Hepatocyte (in vitro differentiated cells): ENCODE measurements at regions not wholly inside any gene's neighbourhood (a gene's known extent, or its start where the extent isn't known, plus 50 kb on each side); places are given as distances from the start of the nearest gene placed in this dataset.
"Not testable (repeated sequence)": the region's sequence is repeated elsewhere in the genome, so short reads cannot be mapped to it uniquely, and the experiment has no call there.

Source experiments
- DNase-seq: peaks from one replicate; pipeline ENCODE4 v3.0.0-alpha.2; 2016; ENCODE audit warnings: low spot score
- H2AFZ ChIP-seq: fragments of 200-600 bp; sonication (generic); 2 replicates; pipeline ENCODE4 v1.6.0; 2016; ENCODE audit warnings: antibody characterized with exemption, mild to moderate bottlenecking
- H3K27ac ChIP-seq: fragments of 200-600 bp; sonication (generic); 2 replicates; pipeline ENCODE4 v1.5.1; 2016; ENCODE audit warnings: mild to moderate bottlenecking
- H3K27me3 ChIP-seq: fragments of 200-600 bp; sonication (generic); 2 replicates; pipeline ENCODE4 v1.6.1; 2016
- H3K36me3 ChIP-seq: fragments of 200-600 bp; sonication (generic); replicated peaks from 2 replicates; pipeline ENCODE4 v1.5.1; 2016; ENCODE audit warnings: low read depth; ENCODE audit not compliant: insufficient read depth
- H3K4me1 ChIP-seq: fragments of 200-600 bp; sonication (generic); 2 replicates; pipeline ENCODE4 v1.5.1; 2016; ENCODE audit warnings: mild to moderate bottlenecking, moderate library complexity; ENCODE audit not compliant: insufficient read depth
- H3K4me2 ChIP-seq: fragments of 200-600 bp; sonication (generic); 2 replicates; pipeline ENCODE4 v1.6.0; 2016
- H3K4me3 ChIP-seq: fragments of 200-600 bp; sonication (generic); 2 replicates; pipeline ENCODE4 v1.5.1; 2016; ENCODE audit warnings: mild to moderate bottlenecking
- H3K79me2 ChIP-seq: fragments of 200-600 bp; sonication (generic); 2 replicates; pipeline ENCODE4 v1.6.0; 2017; ENCODE audit warnings: mild to moderate bottlenecking
- H3K9me2 ChIP-seq: fragments of 200-600 bp; sonication (generic); replicated peaks from 2 replicates; pipeline ENCODE4 v1.6.0; 2017; ENCODE audit warnings: mild to moderate bottlenecking; ENCODE audit not compliant: insufficient read depth
- H3K9me3 ChIP-seq: fragments of 200-600 bp; sonication (generic); 2 replicates; pipeline ENCODE4 v1.5.1; 2016; ENCODE audit warnings: low read depth, mild to moderate bottlenecking
- H4K20me1 ChIP-seq: fragments of 200-600 bp; sonication (generic); 2 replicates; pipeline ENCODE4 v1.6.0; 2016; ENCODE audit warnings: mild to moderate bottlenecking; ENCODE audit not compliant: insufficient read depth, poor library complexity, severe bottlenecking
- WGBS: methylation state at CpG from one replicate; pipeline ENCODE4 v1.1.6; 2016; ENCODE audit warnings: low lambda C conversion rate; ENCODE audit errors: missing lambda C conversion rate; 5-methylcytosine and 5-hydroxymethylcytosine counted together
- TF ChIP-seq, protein P1 (sequence below): fragments of 200-600 bp; sonication (generic); IDR thresholded peaks from 2 replicates; pipeline ENCODE4 v1.5.1; 2016; ENCODE audit warnings: antibody characterized with exemption, mild to moderate bottlenecking; ENCODE audit not compliant: poor library complexity

DNA sequence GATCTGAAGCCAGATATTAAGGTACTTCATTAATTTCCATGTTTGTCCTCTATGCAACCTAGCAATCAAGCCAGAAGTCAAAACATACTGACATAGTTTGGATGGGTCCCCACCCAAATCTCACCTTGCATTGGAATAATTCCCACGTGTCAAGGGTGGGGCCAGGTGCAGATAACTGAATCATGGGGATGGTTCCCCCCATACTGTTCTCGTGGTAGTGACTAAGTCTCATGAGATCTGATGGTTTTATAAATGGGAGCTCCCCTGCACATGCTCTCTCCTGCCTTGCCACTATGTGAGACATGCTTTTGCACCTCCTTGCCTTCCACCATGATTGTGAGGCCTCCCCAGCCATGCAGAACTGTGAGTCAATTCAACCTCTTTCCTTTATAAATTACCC, 143.9 kb upstream of the C1QTNF3 start:
- WGBS = 95% methylated on average over 2 of the region's 2 CpGs
- not testable (repeated sequence) for H3K4me1 ChIP-seq, H3K27ac ChIP-seq, H3K4me3 ChIP-seq, H3K4me2 ChIP-seq, H3K9me2 ChIP-seq, H3K79me2 ChIP-seq, H2AFZ ChIP-seq, H3K9me3 ChIP-seq, H3K27me3 ChIP-seq, H3K36me3 ChIP-seq, H4K20me1 ChIP-seq, DNase-seq

DNA sequence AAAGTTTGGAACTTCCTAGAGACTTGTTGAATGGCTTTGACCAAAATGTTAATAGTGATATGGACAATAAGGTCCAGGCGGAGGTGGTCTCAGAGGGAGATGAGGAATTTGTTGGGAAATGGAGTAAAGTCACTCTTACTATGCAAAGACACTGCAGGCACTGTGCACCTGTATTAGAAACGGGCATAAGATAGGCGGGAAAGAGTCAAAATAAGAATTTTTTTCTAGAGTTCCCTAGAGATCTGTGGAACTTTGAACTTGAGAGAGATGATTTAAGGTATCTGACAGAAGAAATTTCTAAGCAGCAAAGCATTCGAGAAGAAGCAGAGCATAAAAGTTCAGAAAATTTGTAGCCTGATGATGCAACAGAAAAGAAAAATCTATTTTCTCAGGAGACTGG, 144.4 kb upstream of the C1QTNF3 start:
- WGBS = 96% methylated on average over 4 of the region's 4 CpGs
- H3K4me2 ChIP-seq, H3K27ac ChIP-seq, H3K9me2 ChIP-seq, H4K20me1 ChIP-seq, H2AFZ ChIP-seq, H3K9me3 ChIP-seq, H3K27me3 ChIP-seq, H3K4me3 ChIP-seq, H3K79me2 ChIP-seq, H3K4me1 ChIP-seq, DNase-seq, H3K36me3 ChIP-seq: not testable (repeated sequence)

DNA sequence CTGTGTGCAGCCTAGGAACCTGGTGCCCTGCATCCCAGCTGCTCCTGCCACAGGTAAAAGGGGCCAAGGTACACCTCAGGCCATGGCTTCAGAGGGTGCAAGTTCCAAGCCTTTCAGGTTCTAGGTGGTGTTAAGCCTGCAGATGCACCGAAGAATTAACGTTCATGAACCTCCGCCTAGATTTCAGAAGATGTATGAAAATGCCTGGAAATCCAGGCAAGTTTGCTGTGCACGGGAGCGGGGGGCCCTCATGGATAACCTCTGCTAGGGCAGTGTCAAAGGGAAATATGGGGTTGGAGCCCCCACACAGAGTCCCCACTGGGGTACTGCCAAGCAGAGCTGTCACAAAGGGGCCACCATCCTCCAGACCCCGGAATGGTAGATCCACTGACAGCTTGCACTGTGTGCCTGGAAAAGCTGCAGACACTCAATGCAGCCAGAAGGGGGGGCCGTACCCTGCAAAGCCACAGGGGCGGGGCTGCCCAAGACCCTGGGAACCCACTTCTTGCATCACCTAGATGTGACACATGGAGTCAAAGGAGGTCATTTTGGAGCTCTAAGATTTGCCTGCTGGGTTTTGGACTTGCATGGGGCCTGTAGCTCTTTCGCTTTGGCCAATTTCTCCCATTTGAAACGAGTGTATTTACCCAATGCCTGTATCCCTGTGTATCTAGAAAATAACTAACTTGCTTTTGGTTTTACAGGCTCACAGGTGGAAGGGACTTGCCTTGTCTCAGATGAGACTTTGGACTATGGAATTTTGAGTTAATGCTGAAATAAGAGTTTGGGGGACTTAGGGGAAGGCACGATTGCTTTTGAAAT, 145.2 kb upstream of the C1QTNF3 start:
- H3K4me1 ChIP-seq, H3K79me2 ChIP-seq, H3K27me3 ChIP-seq, H4K20me1 ChIP-seq, H3K27ac ChIP-seq, H3K4me2 ChIP-seq, H3K36me3 ChIP-seq, H3K9me2 ChIP-seq, H2AFZ ChIP-seq, H3K4me3 ChIP-seq, H3K9me3 ChIP-seq: not testable (repeated sequence)
- DNase-seq = peak; percentile 60
- 93% methylated on average over 10 of the region's 11 CpGs for WGBS
- TF ChIP-seq, protein P1, sequence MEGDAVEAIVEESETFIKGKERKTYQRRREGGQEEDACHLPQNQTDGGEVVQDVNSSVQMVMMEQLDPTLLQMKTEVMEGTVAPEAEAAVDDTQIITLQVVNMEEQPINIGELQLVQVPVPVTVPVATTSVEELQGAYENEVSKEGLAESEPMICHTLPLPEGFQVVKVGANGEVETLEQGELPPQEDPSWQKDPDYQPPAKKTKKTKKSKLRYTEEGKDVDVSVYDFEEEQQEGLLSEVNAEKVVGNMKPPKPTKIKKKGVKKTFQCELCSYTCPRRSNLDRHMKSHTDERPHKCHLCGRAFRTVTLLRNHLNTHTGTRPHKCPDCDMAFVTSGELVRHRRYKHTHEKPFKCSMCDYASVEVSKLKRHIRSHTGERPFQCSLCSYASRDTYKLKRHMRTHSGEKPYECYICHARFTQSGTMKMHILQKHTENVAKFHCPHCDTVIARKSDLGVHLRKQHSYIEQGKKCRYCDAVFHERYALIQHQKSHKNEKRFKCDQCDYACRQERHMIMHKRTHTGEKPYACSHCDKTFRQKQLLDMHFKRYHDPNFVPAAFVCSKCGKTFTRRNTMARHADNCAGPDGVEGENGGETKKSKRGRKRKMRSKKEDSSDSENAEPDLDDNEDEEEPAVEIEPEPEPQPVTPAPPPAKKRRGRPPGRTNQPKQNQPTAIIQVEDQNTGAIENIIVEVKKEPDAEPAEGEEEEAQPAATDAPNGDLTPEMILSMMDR = peak; percentile 41

DNA sequence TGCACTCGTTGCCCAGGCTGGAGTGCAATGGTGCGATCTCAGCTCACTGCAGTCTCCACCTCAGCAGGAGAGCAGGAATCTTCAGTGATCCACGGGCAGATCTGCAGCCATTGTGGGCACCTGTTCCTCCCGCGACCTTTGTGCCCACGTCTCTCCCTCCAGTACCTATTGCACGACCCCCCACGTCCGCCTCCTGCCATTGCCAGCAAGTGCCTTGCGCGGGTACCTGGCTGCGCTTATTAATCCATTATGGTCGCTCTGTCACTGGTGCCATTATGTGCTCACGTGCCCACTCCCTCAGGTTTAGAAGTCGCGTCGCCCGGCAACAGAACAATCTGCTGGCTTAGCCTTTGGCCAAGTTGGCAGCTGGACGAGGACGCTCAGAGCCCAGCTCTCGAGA, 146.2 kb upstream of the C1QTNF3 start:
- not testable (repeated sequence) for H4K20me1 ChIP-seq, H3K9me2 ChIP-seq
- WGBS = 96% methylated on average over 21 of the region's 21 CpGs

DNA sequence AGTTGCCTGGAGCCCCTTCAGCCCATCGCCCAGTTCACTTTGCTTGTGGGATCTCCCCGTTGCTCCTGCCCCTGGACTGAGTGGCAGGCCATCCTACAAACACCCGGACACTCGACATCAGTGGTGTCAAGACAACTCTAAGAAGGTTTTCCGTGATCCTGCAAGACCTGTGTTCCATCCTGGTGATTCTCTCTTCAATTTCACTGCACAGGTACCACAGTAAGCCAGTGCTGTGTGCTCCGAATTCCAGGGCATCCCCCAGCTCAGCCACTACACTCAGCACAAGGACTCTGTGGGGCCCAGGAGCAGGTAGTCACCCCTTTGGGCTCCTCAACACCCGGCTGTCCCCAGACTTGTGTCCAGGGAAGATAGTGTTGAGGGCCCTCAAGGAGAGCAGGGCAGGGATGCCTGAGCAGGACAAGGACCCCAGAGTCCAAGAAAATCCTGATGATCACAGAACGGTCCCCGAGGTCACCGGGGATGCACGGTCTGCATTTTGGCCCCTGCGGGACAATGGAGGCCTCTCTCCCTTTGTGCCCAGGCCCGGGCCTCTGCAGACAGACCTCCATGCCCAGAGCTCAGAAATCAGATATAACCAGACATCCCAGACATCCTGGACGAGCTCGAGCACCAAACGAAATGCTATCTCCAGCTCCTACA, 146.9 kb upstream of the C1QTNF3 start:
- 97% methylated on average over 16 of the region's 16 CpGs for WGBS
- not testable (repeated sequence) for H3K9me3 ChIP-seq, H3K9me2 ChIP-seq, H4K20me1 ChIP-seq, H3K4me3 ChIP-seq, H3K4me1 ChIP-seq, H3K4me2 ChIP-seq, H3K27me3 ChIP-seq, H3K36me3 ChIP-seq, H3K27ac ChIP-seq, H2AFZ ChIP-seq, H3K79me2 ChIP-seq
- DNase-seq = peak; percentile 10

More for the DNA sequence above, 146.2 kb upstream of the C1QTNF3 start:
- H3K4me1 ChIP-seq, H3K4me2 ChIP-seq, H3K27ac ChIP-seq, DNase-seq, H2AFZ ChIP-seq, H3K79me2 ChIP-seq, H3K9me3 ChIP-seq, H3K27me3 ChIP-seq, H3K36me3 ChIP-seq, H3K4me3 ChIP-seq: not testable (repeated sequence)

DNA sequence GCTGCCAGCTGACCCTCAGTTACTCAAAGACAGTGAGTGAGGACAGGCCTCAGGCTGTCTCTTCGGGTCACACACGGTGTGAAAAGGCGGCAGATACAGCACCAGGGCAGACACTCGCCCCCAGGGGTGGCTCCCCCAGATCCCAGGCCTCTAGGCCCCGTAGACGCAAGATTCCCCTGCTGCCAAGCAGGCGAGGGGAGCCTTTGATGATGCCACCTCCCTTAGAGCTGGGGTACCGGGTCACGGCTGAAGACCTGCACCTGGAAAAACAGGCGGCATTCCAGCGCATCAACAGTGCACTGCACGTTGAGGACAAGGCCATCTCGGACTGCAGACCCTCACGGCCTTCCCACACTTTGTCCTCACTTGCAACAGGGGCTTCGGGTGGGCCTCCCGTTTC, 147.5 kb upstream of the C1QTNF3 start:
- H3K27me3 ChIP-seq, H3K9me3 ChIP-seq, H3K36me3 ChIP-seq, H3K9me2 ChIP-seq, H3K79me2 ChIP-seq, H4K20me1 ChIP-seq, H2AFZ ChIP-seq, H3K27ac ChIP-seq, H3K4me2 ChIP-seq, H3K4me3 ChIP-seq, H3K4me1 ChIP-seq: not testable (repeated sequence)
- DNase-seq = peak; percentile 19
- 97% methylated on average over 16 of the region's 16 CpGs for WGBS

DNA sequence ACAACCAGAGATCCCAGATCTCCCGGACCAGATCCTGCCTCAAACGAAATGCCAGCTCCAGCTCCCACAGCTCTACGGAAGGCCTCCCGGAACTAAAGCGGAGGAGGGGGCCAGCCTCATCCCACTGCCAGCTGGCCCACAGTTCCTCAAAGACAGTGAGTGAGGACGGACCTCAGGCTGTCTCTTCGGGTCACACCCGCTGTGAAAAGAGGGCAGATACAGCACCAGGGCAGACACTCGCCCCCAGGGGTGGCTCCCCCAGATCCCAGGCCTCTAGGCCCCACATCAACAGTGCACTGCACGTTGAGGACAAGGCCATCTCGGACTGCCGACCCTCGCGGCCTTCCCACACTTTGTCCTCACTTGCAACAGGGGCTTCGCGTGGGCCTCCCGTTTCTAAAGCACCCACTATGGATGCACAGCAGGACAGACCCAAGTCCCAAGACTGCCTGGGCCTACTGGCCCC, 148.3 kb upstream of the C1QTNF3 start:
- not testable (repeated sequence) for H3K4me1 ChIP-seq, H3K27ac ChIP-seq, H3K9me2 ChIP-seq, H3K27me3 ChIP-seq, H3K79me2 ChIP-seq, H4K20me1 ChIP-seq, H3K9me3 ChIP-seq, H3K4me3 ChIP-seq, H3K36me3 ChIP-seq, H3K4me2 ChIP-seq, H2AFZ ChIP-seq
- 93% methylated on average over 17 of the region's 17 CpGs for WGBS
- DNase-seq = peak; percentile 14

DNA sequence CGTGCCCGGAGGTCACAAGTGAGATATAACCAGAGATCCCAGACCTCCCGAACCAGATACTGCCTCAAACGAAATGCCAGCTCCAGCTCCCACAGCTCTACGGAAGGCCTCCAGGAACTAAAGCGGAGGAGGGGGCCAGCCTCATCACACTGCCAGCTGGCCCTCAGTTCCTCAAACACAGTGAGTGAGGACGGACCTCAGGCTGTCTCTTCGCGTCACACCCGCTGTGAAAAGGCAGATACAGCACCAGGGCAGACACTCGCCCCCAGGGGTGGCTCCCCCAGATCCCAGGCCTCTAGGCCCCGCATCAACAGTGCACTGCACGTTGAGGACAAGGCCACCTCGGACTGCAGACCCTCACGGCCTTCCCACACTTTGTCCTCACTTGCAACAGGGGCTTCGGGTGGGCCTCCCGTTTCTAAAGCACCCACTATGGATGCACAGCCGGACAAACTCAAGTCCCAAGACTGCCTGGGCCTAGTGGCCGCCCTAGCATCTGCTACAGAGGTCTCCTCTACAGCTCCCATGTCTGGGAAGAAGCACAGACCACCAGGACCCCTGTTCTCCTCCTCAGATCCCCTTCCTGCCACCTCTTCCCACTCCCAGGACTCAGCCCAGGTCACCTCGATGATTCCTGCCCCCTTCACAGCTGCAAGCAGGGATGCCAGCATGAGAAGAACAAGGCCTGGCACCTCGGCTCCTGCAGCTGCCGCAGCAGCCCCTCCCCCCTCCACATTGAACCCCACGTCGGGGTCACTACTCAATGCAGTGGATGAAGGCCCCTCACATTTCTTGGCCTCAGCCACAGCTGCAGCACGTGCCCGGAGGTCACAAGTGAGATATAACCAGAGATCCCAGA, 149.3 kb upstream of the C1QTNF3 start:
- WGBS = 91% methylated on average over 26 of the region's 26 CpGs
- H3K27ac ChIP-seq, H3K27me3 ChIP-seq, H3K4me1 ChIP-seq, H2AFZ ChIP-seq, H3K9me3 ChIP-seq, H3K79me2 ChIP-seq, H3K9me2 ChIP-seq, H4K20me1 ChIP-seq, H3K4me3 ChIP-seq, H3K36me3 ChIP-seq, H3K4me2 ChIP-seq: not testable (repeated sequence)
- DNase-seq = peak; percentile 11
